RPMI7951 (cell line): ENCODE measurements at regions not wholly inside any gene's neighbourhood (a gene's known extent, or its start where the extent isn't known, plus 50 kb on each side); places are given as distances from the start of the nearest gene placed in this dataset.
A peak's percentile ranks its signal among the peaks of the same experiment; 100 is the strongest.

Experiments used
- DNase-seq: peaks from one replicate; pipeline ENCODE4 v3.0.0-alpha.2; 2012; ENCODE audit warnings: low read depth

GRCh38 chr10:4532011-4532410, 294.0 kb upstream of the AKR1E2 start:
- DNase-seq, result no peak

DNA sequence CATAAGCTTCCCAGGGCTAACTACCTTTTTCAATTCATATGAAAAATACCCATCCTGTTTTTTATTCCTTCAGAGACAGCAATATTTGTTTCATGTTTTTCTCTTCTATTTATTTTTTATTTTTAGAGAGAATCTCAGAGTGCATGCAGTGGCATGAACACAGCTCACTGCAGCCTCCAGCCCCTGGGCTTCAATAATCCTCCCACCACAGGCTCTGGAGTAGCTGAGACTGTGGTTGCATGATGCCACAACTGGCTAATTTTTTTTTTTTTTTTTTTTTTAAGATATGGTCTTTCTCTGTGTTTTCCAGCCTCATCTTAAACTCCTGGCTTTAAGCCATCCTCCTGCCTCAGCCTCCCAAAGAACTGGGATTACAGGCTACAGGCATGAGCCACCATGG, 296.7 kb upstream of the AKR1E2 start:
- no peak for DNase-seq

DNA sequence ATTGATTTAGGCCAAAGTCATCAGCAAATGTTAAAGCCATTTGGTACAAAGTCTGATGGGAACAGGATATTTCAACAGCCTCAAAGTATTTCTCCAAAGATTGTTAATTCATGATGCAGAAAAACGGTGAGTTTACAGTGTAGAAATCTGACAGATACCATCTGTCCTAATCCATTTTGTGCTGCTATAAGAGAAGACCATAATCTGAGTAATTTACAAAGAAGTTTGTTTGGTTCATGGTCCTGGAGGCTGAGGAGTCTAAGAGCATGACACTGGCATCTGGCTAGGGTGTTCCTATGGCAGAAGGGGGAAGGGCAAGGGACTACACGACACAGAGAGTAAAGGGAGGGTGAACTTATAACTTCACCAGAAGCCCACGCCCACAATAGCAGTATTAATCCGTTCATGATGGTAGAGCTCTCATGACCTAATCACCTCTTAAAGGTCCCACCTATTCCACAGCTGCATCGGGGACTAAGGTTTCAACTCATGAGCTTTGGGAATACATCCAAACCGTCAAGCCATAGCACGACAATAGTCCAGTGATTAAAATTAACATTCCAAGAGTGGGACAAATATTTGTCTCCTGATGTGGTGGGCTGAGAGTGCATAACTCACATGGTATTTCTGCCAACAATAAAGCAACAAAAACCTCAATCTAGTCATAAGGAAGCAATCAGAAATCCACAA, 298.6 kb upstream of the AKR1E2 start:
- peak; percentile 85 for DNase-seq

GRCh38 chr10:4526311-4526731, 299.7 kb upstream of the AKR1E2 start:
- no peak for DNase-seq

- no peak for DNase-seq
These were observed 300.9 kb upstream of the AKR1E2 start for GRCh38 chr10:4525103-4525502.

DNA sequence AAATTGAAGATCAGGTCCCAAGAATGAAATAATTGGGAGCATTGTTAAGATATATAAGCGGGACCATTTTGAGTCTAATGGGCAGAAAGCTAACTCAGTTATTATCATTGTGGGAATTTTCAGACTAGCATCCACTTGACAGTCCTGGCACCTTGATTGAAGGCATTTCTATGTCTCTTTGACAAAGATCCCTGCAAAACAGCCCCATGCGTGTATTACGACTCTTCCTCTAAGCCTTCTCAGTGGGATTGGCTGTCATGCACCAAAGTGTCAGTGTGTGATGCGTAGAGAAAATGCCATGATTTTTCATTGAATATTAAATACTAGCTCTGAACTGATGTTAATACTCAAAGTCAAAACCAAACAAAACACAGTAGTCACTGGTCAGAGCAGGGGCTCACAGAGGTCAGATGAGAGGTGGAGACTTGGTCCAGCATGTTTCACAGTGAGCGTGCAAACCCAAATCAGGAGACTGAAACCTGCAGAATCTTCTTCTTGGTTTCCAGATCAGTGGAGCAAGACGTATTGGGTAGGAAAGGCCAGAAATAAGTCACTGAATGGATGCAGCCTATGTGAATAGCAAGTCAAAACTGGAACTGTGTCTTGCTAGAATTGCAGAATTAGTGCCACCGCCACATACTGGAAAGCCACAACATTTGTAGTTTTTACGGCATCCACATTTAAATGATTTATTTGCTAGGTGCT, 303.6 kb upstream of the AKR1E2 start:
- DNase-seq, result no peak

- DNase-seq, result peak; percentile 31
These were observed 306.2 kb upstream of the AKR1E2 start for GRCh38 chr10:4519658-4520402.

GRCh38 chr10:4517746-4518145, 308.3 kb upstream of the AKR1E2 start:
- no peak for DNase-seq

- no peak for DNase-seq
These were observed 310.3 kb upstream of the AKR1E2 start for GRCh38 chr10:4515721-4516120.

- no peak for DNase-seq
These were observed 311.4 kb upstream of the AKR1E2 start for GRCh38 chr10:4514445-4515108.

DNA sequence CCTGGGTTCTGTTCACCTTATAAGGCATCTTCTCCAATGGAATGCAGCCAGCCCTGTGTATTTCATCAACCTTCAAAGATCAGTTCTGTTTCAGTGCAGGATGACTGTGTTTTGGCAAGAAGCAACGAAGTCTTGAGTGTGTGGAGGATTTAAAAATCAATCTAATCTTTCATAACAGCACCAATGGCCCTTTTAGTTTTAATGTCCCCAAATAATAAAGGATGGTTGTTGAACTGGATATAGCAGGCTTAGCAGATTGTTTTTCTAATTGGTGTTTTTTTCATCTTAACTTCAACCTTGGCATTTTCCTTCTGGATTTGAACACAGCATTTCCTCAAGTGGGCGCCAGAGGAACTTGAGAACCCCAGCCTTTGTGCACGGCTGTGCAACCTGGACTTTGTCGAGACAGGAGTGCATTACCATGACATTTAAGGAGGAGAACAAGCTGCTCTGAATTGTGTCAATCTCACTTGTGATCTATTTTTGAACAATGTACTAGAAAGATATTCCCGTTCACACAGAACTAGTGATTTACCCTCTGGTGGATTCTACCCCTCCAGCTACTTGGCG, 313.3 kb upstream of the AKR1E2 start:
- peak; percentile 78 for DNase-seq

- DNase-seq, result no peak
These were observed 313.8 kb upstream of the AKR1E2 start for GRCh38 chr10:4512196-4512595.

GRCh38 chr10:4511509-4511908, 314.5 kb upstream of the AKR1E2 start:
- peak; percentile 49 for DNase-seq

- DNase-seq, result no peak
These were observed 316.6 kb upstream of the AKR1E2 start for GRCh38 chr10:4509405-4509804.

DNA sequence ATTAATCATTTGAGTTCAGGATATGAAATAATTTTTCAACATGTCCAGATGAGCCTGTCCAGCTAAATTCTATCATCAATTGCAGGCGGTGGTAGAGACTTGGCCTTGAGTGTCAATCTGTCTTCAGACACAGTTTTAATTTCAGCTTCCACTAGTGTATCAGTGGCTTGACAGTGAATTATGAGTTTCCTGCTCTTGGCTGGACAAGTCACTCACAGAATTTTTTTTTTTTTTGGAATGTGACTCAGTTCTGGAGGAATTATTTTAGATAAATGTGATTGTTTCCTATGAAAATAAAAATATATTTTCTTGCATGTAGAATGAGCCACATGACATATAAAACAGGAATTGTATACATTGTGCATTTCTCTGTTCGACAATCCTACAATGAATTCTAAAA, 319.9 kb upstream of the AKR1E2 start:
- no peak for DNase-seq

GRCh38 chr10:4504550-4504949, 321.5 kb upstream of the AKR1E2 start:
- DNase-seq, result no peak

DNA sequence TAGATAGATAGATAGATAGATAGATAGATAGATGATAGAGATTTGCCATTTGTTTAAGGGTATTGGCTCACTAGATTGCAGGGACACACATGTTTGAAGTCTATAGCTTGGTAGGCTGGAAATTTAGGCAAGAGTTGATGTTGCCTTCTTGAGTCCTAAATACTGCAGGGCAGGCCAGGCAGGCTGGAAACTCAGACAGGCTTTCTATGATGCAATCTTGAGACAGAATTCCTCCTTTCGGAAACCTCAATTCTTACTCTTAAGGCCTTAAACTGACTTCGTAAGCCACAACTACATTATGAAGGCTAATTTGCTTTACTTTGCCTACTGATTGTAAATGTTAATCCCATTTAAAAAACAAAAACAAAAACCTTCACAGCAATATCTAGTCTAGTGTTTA, 322.9 kb upstream of the AKR1E2 start:
- no peak for DNase-seq

GRCh38 chr10:4501306-4501705, 324.7 kb upstream of the AKR1E2 start:
- DNase-seq, result no peak

DNA sequence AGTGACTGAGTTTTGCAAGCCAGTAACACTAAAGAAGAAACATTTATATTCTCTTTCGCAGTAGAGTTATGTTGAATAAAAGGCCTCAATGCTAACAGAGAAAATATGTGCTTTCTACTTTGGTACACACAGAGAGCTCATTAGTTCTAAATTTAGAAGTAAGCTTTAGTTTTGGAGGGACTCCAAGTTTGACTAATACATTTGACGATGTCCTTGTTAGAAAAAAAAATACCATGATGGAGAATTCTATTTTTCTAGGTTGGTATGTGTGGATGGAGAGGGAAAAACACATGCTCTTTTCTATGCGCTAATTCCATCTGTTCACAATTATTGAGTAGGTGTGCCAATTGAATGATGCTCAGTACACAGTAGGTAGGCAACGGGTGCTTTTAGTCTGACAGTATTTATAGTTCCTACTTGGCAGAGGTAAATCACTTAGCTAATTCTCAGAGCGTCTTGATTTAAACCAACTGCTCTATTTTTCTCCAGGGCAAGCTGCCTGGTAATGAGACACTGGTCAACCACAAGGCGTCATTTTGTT, 327.2 kb upstream of the AKR1E2 start:
- DNase-seq, result peak; percentile 90

DNA sequence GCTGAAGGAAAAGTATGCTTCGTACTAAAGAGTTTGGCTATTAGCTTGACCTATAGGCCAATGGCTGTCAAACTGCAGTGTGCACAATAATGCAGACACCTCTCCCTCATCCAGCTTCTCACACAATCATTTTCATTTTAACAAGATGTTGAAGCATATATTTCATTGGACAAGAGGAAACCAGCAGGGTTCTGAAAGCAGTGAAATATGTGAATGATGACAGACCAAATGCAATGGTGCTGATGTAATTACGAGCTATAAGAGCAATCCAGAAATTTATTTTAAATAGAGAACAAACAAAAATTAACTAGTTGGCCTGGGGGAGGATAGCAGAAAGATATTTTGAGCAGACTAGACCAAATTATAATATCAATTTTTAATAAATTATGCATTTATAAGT, 331.5 kb upstream of the AKR1E2 start:
- no peak for DNase-seq

GRCh38 chr10:4492202-4492601, 333.8 kb upstream of the AKR1E2 start:
- DNase-seq, result no peak

- DNase-seq, result no peak
These were observed 337.1 kb upstream of the AKR1E2 start for GRCh38 chr10:4488904-4489303.
